ENCODE measurements at regions not wholly inside any gene's neighbourhood (a gene's known extent, or its start where the extent isn't known, plus 50 kb on each side); places are given as distances from the start of the nearest gene placed in this dataset.

- TF ChIP-seq CTCF (conservative IDR thresholded peaks at IDR 0.05): no peak
- TF ChIP-seq EZH2 (IDR thresholded peaks at IDR 0.05; ENCODE audit: low read depth): no peak
Observed at GRCh38 chr16:85988723-85989313, 89.9 kb downstream of the IRF8 start.

All from PC-9 (cell line).